ENCODE measurements at regions not wholly inside any gene's neighbourhood (a gene's known extent, or its start where the extent isn't known, plus 50 kb on each side); places are given as distances from the start of the nearest gene placed in this dataset.

GRCh38 chr19:31118287-31118955 is 230.8 kb downstream of the TSHZ3 start:
- DNase-seq = no peak

GRCh38 chr19:31114585-31114984 is 234.7 kb downstream of the TSHZ3 start:
- DNase-seq = no peak

- no peak for DNase-seq
Measured at GRCh38 chr19:31113293-31113692, 235.9 kb downstream of the TSHZ3 start.

- no peak for DNase-seq
Measured at GRCh38 chr19:31112158-31112557, 237.1 kb downstream of the TSHZ3 start.

GRCh38 chr19:31111741-31112140 is 237.5 kb downstream of the TSHZ3 start:
- no peak for DNase-seq

GRCh38 chr19:31110336-31110735 is 238.9 kb downstream of the TSHZ3 start:
- DNase-seq = no peak

- no peak for DNase-seq
Measured at GRCh38 chr19:31109636-31110035, 239.6 kb downstream of the TSHZ3 start.

GRCh38 chr19:31107096-31107495 is 242.1 kb downstream of the TSHZ3 start:
- no peak for DNase-seq

GRCh38 chr19:31105761-31106160 is 243.5 kb downstream of the TSHZ3 start:
- DNase-seq = no peak

GRCh38 chr19:31104451-31104850 is 244.8 kb downstream of the TSHZ3 start:
- no peak for DNase-seq

GRCh38 chr19:31103228-31103627 is 246.0 kb downstream of the TSHZ3 start:
- no peak for DNase-seq

GRCh38 chr19:31102674-31103073 is 246.6 kb downstream of the TSHZ3 start:
- DNase-seq = no peak

GRCh38 chr19:31100981-31101380 is 248.3 kb downstream of the TSHZ3 start:
- no peak for DNase-seq

- no peak for DNase-seq
Measured at GRCh38 chr19:31100206-31100590, 249.0 kb downstream of the TSHZ3 start.

- no peak for DNase-seq
Measured at GRCh38 chr19:31099515-31100205, 249.6 kb downstream of the TSHZ3 start.

GRCh38 chr19:31098836-31099235 is 250.4 kb downstream of the TSHZ3 start:
- DNase-seq = no peak

- DNase-seq = no peak
Measured at GRCh38 chr19:31096935-31097545, 252.2 kb downstream of the TSHZ3 start.

GRCh38 chr19:31096062-31096830 is 253.0 kb downstream of the TSHZ3 start:
- DNase-seq = no peak

- no peak for DNase-seq
Measured at GRCh38 chr19:31095100-31095804, 254.0 kb downstream of the TSHZ3 start.

- no peak for DNase-seq
Measured at GRCh38 chr19:31092274-31092673, 257.0 kb downstream of the TSHZ3 start.

GRCh38 chr19:31089681-31090080 is 259.6 kb downstream of the TSHZ3 start:
- DNase-seq = no peak

- DNase-seq = no peak
Measured at GRCh38 chr19:31085125-31085524, 264.1 kb downstream of the TSHZ3 start.

- no peak for DNase-seq
Measured at GRCh38 chr19:31083105-31083504, 266.1 kb downstream of the TSHZ3 start.

All from hematopoietic multipotent progenitor cell treated with erythropoietin and hydrocortisone succinate and interleukin-3 and kit ligand, for 6 days (in vitro differentiated cells).